A549 (cell line): ENCODE measurements at regions not wholly inside any gene's neighbourhood (a gene's known extent, or its start where the extent isn't known, plus 50 kb on each side); places are given as distances from the start of the nearest gene placed in this dataset.
"Not testable (repeated sequence)": the region's sequence is repeated elsewhere in the genome, so short reads cannot be mapped to it uniquely, and the experiment has no call there.

Source experiments
- CEBPB ChIP-seq, 2 experiments: fragments of >200 bp in 1 of 2; sonication (Bioruptor Twin) in 1 of 2; formaldehyde crosslinking in 1 of 2; IDR thresholded peaks; 2 replicates each; pipeline ENCODE4 v1.6.1; 2012 to 2016
- EP300 ChIP-seq, 2 experiments: fragments of >200 bp; sonication (Bioruptor Twin); formaldehyde crosslinking; IDR thresholded peaks; 2 replicates in 1 of 2; 3 replicates in 1 of 2; pipeline ENCODE4 v1.6.1; 2016 to 2017
- FOSL2 ChIP-seq, 2 experiments: fragments of 450-650 bp in 1 of 2; fragments of >200 bp in 1 of 2; sonication (Bioruptor Twin) in 1 of 2; formaldehyde crosslinking; IDR thresholded peaks; 2 replicates each; pipeline versions ENCODE4 v1.5.0 to v1.6.1; 2016 to 2020; ENCODE audit warnings: mild to moderate bottlenecking in 1 of 2, moderate library complexity in 1 of 2
- POLR2A ChIP-seq: IDR thresholded peaks from 2 replicates; pipeline ENCODE4 v1.6.1; 2012; ENCODE audit warnings: mild to moderate bottlenecking, low read length
- TF ChIP-seq, protein P1 (sequence below): fragments of >200 bp; sonication (Bioruptor Twin); formaldehyde crosslinking; IDR thresholded peaks from 3 replicates; pipeline ENCODE4 v1.5.1; 2016
- TF ChIP-seq, protein P2 (sequence below): IDR thresholded peaks from 2 replicates; pipeline ENCODE4 v1.6.1; 2012
- TF ChIP-seq, protein P3 (sequence below): fragments of 250-450 bp; sonication (Bioruptor Pico); IDR thresholded peaks from 2 replicates; pipeline ENCODE4 v1.5.0; 2021; ENCODE audit warnings: mild to moderate bottlenecking, moderate library complexity, borderline replicate concordance

DNA sequence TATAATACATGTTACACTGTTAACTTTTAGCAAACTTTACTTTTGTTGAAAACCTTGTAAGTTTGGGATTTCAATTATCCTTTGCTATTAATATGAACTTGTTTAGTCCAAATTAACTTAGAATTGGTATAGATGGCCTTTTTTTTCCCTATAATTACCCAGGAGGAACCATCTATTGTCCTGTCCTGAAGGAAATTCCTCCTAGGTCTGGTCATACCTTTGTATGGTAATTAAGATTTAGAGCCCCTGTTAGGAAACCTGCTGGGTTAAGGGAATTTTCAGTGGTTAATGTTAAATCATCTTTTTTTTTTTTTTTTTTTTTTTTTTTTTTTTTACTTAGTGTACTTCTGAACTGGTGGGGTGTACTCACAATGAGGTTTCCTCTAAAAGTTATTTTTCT, 2159.8 kb downstream of the TP53TG3F start:
- TF ChIP-seq, protein P1, sequence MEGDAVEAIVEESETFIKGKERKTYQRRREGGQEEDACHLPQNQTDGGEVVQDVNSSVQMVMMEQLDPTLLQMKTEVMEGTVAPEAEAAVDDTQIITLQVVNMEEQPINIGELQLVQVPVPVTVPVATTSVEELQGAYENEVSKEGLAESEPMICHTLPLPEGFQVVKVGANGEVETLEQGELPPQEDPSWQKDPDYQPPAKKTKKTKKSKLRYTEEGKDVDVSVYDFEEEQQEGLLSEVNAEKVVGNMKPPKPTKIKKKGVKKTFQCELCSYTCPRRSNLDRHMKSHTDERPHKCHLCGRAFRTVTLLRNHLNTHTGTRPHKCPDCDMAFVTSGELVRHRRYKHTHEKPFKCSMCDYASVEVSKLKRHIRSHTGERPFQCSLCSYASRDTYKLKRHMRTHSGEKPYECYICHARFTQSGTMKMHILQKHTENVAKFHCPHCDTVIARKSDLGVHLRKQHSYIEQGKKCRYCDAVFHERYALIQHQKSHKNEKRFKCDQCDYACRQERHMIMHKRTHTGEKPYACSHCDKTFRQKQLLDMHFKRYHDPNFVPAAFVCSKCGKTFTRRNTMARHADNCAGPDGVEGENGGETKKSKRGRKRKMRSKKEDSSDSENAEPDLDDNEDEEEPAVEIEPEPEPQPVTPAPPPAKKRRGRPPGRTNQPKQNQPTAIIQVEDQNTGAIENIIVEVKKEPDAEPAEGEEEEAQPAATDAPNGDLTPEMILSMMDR = not testable (repeated sequence)
- TF ChIP-seq FOSL2 (IDR thresholded peaks at IDR 0.05); FOSL2 (CRISPR knock-in tag; IDR thresholded peaks at IDR 0.05); POLR2A; EP300 (IDR thresholded peaks at IDR 0.05); CEBPB (IDR thresholded peaks at IDR 0.05): not testable (repeated sequence)
- TF ChIP-seq, protein P2, sequence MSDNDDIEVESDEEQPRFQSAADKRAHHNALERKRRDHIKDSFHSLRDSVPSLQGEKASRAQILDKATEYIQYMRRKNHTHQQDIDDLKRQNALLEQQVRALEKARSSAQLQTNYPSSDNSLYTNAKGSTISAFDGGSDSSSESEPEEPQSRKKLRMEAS = not testable (repeated sequence)
- TF ChIP-seq, protein P3, sequence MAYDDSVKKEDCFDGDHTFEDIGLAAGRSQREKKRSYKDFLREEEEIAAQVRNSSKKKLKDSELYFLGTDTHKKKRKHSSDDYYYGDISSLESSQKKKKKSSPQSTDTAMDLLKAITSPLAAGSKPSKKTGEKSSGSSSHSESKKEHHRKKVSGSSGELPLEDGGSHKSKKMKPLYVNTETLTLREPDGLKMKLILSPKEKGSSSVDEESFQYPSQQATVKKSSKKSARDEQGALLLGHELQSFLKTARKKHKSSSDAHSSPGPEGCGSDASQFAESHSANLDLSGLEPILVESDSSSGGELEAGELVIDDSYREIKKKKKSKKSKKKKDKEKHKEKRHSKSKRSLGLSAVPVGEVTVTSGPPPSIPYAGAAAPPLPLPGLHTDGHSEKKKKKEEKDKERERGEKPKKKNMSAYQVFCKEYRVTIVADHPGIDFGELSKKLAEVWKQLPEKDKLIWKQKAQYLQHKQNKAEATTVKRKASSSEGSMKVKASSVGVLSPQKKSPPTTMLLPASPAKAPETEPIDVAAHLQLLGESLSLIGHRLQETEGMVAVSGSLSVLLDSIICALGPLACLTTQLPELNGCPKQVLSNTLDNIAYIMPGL = not testable (repeated sequence)
